NCI-H2227 (cell line): ENCODE measurements at regions not wholly inside any gene's neighbourhood (a gene's known extent, or its start where the extent isn't known, plus 50 kb on each side); places are given as distances from the start of the nearest gene placed in this dataset.

Experiments used
- DNase-seq: peaks from one replicate; lab custom pipeline; 2025; ENCODE audit not compliant: unreplicated experiment; lab: John Stamatoyannopoulos, UW

- DNase-seq = no peak
Observed at GRCh38 chr7:135831455-135832195, 83.0 kb upstream of the FAM180A start.

DNA sequence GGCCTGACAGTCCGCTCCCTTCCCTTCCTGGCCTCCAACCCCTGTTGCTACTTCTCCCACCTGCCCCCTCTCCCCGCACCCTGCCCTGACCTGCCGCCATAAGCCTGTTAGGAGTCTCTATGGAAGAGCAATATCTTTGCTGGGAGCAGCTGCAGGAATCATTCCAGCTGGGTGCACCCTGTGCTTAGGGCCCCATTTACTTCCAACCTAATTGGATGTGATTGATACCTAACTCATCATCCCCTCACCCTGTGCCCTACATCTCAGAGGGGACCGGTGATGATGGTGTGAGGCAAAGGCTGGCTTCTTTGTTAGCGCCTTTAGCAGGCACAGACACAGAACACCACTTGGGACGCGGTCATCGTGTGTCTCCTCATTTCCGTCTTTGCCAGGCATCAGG lies 80.0 kb upstream of the FAM180A start:
- peak; percentile 79 for DNase-seq

GRCh38 chr7:135827391-135827790 lies 78.8 kb upstream of the FAM180A start:
- DNase-seq = no peak

DNA sequence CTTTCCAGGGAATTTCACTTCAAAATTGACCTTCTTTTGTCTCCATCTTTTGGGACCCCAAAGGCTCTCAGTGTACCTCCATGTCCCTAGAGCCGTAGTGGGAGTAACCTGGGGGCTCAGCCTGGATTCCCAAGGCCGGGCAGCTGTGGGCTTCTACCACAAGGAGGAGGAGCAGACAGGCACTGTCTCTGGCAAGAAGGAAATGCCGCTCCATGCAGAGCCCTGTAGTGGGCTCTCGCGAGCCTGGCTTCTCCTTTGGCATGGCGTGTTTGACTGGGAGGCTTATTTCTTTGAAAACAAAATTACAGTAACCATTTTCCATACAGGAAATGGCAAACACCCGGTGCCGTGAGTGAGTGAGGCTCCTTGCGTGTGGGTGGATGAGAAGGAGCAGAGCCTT lies 76.8 kb upstream of the FAM180A start:
- no peak for DNase-seq

- DNase-seq = no peak
Observed at GRCh38 chr7:135822376-135822775, 73.8 kb upstream of the FAM180A start.

GRCh38 chr7:135817583-135817982 lies 69.0 kb upstream of the FAM180A start:
- no peak for DNase-seq

DNA sequence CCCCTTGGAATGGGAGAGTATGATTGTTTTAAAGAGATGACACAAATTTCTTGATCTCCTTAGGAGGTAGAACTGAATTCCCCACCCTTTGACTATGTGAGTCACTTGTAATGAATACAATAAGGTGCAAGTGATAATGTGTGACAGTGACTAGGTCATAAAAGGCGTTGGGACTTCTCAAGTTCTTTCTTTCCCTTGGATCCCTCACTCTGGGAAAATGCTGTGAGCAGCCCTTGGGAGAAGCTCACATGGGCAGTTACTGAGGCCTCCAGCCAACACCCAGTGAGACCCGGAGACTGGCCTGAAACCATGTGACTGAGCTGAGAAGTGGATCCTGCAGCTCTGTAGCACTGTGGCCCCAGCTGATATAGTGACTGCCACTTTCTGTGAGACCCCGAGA lies 66.4 kb upstream of the FAM180A start:
- no peak for DNase-seq

DNA sequence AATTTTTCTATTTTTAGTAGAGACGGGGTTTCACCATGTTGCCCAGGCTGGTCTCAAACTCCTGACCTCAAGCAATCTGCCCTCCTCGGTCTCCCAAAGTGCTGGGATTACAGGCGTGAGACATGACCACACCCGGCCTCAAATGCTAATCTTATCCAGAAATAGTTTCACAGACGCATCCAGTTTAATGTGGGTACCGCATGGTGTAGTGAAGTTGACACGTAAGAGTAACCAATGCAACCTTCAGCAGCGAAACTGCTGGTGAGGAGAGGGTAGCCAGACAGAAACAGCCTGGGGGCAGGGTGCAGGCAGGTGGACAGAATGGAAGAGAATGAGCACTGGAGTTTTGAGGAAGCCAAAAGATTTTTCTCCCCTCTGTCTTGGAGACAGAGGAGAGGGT lies 63.5 kb upstream of the FAM180A start:
- no peak for DNase-seq

DNA sequence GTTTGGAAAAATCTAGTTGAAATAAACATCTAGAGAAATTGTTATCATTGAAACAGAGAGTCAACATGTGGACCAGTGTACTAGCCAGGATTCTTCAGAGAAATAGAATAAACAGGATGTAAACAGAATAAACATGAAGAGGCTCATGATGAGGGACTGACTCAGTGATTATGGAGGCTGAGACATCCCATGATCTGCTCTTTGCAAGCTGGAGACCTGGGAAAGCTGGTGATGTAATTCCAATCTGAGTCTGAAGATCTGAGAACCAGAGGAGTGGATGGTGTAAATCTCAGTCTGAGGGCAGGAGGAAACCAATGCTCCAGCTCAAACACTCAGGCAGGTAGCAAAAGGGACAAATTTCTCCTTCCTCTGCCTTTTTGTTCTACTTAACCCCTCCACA lies 62.9 kb upstream of the FAM180A start:
- no peak for DNase-seq

DNA sequence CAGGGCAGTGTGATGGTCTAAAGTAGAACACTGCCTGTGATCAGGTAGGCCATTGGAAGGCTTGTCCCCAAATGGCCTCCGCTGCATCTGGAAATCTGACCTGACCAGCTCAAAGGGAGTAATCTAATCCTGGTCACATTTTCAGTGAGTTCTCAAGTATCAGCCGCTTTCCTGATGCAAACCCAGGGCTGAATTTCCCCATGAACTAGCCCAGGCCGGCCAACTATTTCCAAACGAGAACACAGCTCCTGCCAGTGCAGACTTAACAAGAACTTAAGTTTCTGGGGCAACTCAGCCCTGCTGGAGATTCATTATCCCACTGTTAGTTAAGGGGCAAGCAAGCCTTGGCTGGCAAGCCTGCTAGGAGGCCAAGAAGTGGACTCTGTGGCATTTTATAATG lies 59.6 kb upstream of the FAM180A start:
- no peak for DNase-seq

DNA sequence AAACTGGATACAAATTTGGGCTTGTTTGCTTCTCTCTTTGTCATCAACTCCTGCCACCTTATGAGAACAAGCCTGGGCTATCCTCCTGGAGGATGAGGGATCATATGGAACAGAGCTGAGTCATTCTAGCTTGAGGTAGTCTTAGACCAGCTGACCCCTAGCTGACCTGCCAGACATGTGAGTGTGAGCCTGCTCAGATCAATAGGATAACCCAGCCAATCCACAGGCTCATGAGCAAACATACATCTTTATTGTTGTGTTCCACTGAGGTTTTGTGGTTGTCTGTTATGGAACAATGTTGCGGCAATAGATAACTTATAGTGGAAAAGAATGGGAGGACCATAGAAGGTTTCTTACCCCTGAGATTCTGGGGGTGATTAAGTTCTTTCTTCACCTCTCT lies 54.5 kb upstream of the FAM180A start:
- no peak for DNase-seq

- DNase-seq = no peak
Observed at GRCh38 chr7:135802697-135803096, 54.1 kb upstream of the FAM180A start.

DNA sequence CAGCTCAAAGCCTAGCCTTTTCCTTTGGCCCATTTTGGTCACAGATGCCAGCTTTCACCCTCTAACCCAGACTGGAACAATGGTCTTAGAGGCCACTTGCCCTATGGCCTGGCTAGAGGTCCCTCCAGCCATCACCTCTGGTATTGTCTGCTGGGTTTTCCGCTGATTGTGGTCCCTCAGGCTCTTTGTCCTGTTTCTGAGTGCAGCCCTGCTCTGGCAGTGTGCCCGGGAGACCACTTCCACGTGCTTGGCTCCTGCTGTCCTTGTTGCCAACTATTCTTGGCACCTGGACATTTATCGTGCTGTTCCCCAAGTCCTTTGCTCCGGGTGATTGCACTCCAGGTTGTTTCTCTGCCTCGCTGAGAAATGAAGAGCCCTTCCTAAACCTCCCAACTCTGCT lies 53.3 kb upstream of the FAM180A start:
- no peak for DNase-seq

- peak; percentile 85 for DNase-seq
Observed at GRCh38 chr7:135801045-135801693, 52.6 kb upstream of the FAM180A start.

- DNase-seq = no peak
Observed at GRCh38 chr7:135800560-135800959, 51.9 kb upstream of the FAM180A start.

DNA sequence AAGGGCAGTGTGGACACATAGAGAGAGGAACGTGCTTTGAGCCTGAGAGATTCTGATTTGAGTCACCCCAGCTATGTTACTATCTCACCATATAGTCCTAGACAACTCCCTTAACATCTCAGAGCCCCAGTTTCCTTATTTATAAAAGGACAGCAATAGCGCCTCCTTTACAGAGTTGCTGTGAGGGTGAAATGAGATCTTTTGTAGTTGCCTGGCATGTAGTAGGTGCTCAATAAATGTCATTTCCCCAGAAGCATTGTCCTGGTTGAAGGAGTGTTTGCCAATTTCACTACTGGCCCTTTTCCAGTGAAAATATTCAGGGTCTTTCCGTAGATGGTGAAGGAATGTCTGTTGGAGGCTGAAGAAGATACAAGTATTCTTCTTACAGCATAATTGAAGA lies 51.3 kb upstream of the FAM180A start:
- no peak for DNase-seq
